NCI-H1436 treated with DMSO at 0.1 percent for 48 hours (cell line): ENCODE measurements at regions not wholly inside any gene's neighbourhood (a gene's known extent, or its start where the extent isn't known, plus 50 kb on each side); places are given as distances from the start of the nearest gene placed in this dataset.

ENCODE experiments used
- DNase-seq: peaks from one replicate; lab custom pipeline; 2025; lab: John Stamatoyannopoulos, UW

- DNase-seq, result no peak
Observed at GRCh38 chrX:51798701-51799100, 55.5 kb downstream of the GSPT2 start.

GRCh38 chrX:51802917-51803688 lies 59.9 kb downstream of the GSPT2 start:
- DNase-seq, result peak; percentile 8

DNA sequence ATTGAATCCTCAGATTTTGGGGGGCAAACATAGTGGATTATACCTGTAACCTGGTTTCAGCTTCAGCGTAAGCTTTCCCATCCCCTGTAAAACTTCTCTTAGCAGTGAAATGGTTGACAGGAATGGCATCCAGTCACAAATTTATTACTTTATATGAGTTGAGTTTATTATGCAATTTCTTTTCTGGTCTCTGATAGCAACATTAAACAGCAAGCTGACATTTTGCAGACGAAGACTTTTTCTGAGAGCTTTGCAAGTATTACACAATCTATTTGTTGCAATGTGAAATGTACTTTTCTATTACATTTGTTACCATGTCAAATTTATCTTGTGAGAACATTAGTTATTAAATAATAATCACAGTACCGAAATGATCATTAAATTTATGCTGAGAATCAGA lies 60.6 kb downstream of the GSPT2 start:
- DNase-seq, result no peak

DNA sequence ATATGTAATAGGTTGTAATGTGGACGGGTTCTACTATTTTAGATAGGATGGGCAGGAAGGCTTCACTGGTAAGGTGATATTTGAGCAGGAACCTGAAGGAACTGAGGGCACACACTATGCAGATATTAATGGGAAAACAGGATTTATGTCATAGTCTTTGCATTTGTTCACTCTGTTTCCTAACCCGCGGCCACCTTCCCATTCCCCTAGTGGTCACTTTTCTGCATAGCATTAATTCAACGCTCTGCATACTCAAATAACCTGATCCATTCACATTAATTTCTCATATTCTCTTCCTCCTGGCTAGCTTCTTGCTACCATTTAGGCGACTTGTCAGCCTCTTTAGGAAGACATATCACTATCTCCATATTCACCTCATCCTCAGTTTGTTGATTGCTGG lies 61.5 kb downstream of the GSPT2 start:
- DNase-seq, result no peak

GRCh38 chrX:51813886-51814460 lies 70.7 kb downstream of the GSPT2 start:
- no peak for DNase-seq

DNA sequence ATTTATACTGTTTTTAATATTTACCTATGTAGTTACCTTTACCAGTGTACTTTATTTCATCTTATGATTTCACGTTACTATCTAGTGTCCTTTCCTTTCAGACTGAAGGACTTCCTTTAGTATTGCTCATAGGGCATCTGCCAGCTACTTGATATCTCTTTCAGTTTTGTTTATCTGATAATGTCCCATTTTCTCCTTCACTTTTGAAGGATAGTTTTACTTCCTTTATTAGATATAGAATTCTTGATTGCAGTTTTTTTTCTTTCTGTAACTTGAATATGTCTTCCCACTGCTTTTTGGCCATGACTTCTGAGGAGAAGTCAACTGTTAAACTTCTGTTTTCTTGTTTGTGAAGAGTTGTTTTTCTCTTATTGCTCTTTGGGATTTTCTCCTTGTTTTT lies 69.4 kb upstream of the MAGED1 start:
- no peak for DNase-seq

DNA sequence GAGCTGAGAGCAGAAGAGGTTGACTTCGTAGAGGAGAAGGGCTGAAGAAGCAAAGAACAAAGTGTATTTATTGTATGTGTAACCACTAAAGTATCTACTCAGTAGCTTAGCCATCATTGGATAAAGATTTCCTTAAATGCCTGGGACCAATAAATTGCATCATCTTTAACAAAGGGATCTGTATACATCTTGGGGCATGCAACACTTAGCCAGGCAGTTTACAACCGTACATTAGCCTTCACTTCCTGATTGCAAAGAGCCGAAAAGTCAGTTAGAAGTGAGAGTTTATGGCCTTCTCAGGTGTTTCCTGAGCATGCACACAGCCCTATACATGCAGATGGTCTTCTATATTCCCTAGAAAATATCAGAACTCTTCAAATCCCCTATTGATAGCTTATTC lies 68.0 kb upstream of the MAGED1 start:
- no peak for DNase-seq

GRCh38 chrX:51834076-51834475 lies 59.3 kb upstream of the MAGED1 start:
- DNase-seq, result no peak

GRCh38 chrX:51836823-51837222 lies 56.6 kb upstream of the MAGED1 start:
- DNase-seq, result no peak

- DNase-seq, result no peak
Observed at GRCh38 chrX:51837451-51837850, 56.0 kb upstream of the MAGED1 start.

GRCh38 chrX:51837921-51838320 lies 55.5 kb upstream of the MAGED1 start:
- peak; percentile 2 for DNase-seq
